Middle frontal gyrus (tissue), 1 donor: ENCODE measurements at regions not wholly inside any gene's neighbourhood (a gene's known extent, or its start where the extent isn't known, plus 50 kb on each side); places are given as distances from the start of the nearest gene placed in this dataset.

ENCODE experiments used
- DNase-seq: peaks from one replicate; pipeline ENCODE4 v3.0.0-alpha.2; 2015; ENCODE audit warnings: low spot score; ENCODE audit errors: extremely low spot score

DNA sequence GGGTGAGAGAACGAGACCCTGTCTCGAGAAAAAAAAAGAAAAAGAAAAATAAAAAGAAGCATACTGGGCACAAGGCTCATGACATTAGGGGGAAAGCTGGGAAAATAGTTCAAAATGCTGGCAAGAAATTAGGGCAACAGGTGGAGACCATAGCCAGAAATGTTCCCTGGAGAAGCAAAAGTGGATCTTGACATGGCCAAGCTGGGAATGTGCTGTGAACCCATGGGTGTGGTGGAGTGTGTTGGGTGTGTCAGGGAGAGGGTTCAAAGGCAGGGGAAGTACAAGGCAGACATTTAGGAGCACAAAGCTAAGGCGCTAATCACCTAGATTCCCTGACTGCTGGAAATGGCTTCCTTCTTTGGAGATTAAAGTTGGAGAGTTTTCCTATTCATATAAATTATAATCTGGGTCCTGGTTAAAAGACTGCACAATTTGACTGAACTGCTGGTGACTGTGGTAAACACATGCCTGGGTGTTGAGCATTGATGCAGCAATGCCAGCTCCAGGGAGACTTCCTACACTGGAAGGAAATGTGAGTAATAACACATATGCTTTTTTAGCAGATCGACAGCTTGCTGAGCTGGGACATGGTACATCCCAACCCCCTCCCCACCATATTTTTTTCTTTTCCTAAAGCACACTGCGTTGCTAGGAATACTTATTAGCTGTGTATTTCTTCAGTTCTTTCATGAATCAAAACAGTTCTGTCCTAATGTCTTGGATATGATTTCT is 70.1 kb upstream of the ARHGAP21 start:
- DNase-seq = no peak

GRCh38 chr10:24792638-24793037 is 69.0 kb upstream of the ARHGAP21 start:
- no peak for DNase-seq

DNA sequence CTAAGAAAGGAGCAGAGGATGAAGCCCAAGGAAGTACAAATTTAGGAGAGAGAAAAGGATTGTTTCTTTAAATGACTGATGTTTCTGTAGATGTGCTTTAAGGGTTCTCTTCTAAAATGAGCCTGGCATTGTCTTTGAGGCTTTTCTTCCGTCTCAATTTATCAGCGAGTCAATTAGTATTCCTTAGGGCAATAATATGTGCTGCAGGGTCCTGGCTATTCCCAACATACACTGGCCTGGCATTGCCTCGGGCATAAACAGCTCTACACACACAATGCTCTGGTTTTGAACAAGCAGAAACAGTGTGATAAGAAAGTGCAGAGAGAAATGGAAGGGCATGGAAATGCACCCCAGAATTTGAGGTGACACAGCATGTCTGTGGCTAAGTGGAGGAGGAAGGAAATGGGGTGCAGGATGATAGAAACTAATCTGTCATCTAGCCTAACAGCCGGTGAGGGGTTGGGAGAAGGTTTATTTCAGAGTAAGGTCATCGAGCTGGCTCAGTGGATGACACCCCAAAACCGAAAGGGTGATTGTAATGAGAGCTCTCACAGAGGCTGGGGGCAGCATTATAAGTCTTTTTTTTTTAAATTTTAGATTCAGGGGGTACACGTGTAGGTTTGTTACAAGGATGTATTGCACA is 67.5 kb upstream of the ARHGAP21 start:
- DNase-seq = no peak

- DNase-seq = peak; percentile 56
Measured at GRCh38 chr10:24790599-24790998, 66.9 kb upstream of the ARHGAP21 start.

GRCh38 chr10:24790073-24790472 is 66.4 kb upstream of the ARHGAP21 start:
- no peak for DNase-seq

- DNase-seq = no peak
Measured at GRCh38 chr10:24784923-24785322, 61.2 kb upstream of the ARHGAP21 start.

GRCh38 chr10:24784061-24784460 is 60.4 kb upstream of the ARHGAP21 start:
- DNase-seq = no peak

GRCh38 chr10:24783504-24783903 is 59.8 kb upstream of the ARHGAP21 start:
- no peak for DNase-seq

- DNase-seq = no peak
Measured at GRCh38 chr10:24779737-24780136, 56.0 kb upstream of the ARHGAP21 start.

DNA sequence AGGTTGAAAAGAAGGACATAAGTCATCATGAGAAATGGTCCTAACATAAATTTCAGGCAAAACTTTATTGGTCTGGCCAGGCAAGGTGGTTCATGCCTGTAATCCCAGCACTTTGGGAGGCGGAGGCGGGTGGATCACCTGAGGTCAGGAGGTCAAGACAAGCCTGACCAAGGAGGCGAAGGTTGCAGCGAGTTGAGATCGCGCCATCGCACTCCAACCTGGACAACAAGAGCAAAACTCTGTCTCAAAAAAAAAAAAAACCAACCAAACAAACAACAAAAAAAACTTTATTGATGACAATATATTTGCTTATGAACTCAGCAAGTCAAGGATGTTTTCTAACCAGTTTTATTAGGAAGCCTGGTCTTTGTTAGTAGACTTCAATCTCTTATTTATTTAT is 54.6 kb upstream of the ARHGAP21 start:
- DNase-seq = no peak

GRCh38 chr10:24777196-24777595 is 53.5 kb upstream of the ARHGAP21 start:
- DNase-seq = no peak

- DNase-seq = no peak
Measured at GRCh38 chr10:24773939-24774589, 50.4 kb upstream of the ARHGAP21 start.
